Naive thymus-derived CD4-positive, alpha-beta T cell (primary cell): ENCODE measurements at regions not wholly inside any gene's neighbourhood (a gene's known extent, or its start where the extent isn't known, plus 50 kb on each side); places are given as distances from the start of the nearest gene placed in this dataset.

Source experiments
- ATAC-seq: fragments of 150-1000 bp; cut with Tn5 transposase; 2 replicates; pipeline ENCODE4 v1.10.0; 2021; ENCODE audit warnings: mild to moderate bottlenecking, moderate library complexity
- CTCF ChIA-PET: fragments of 350-600 bp; sonication (Branson Sonifier 250); formaldehyde crosslinking; loops from one replicate; lab custom pipeline; 2021; ENCODE audit warnings: antibody characterized with exemption; lab: Charles Lee
- POLR2A ChIA-PET: fragments of 350-600 bp; sonication (Branson Sonifier 250); formaldehyde crosslinking; loops from one replicate; lab custom pipeline; 2021; ENCODE audit warnings: antibody characterized with exemption, inconsistent platforms; lab: Charles Lee
- DNase-seq, 9 donors: peaks; one replicate each; pipeline versions ENCODE4 v3.0.0 to v3.0.0-alpha.2; 2020 to 2022; ENCODE audit warnings: mixed read lengths in 1 of 9
- H3K27ac ChIP-seq: one replicate; pipeline ENCODE4 v1.7.0; 2013; ENCODE audit warnings: mild to moderate bottlenecking, low read depth, low read length, moderate library complexity
- H3K27me3 ChIP-seq, 2 donors: one replicate each; pipeline ENCODE4 v1.7.0; 2013; ENCODE audit warnings: low read length in 2 of 2, mild to moderate bottlenecking in 2 of 2, moderate library complexity in 2 of 2; ENCODE audit not compliant: control insufficient read depth in 2 of 2, insufficient read depth in 2 of 2
- H3K36me3 ChIP-seq, 3 experiments: 1 replicate in 2 of 3; 2 replicates in 1 of 3; pipeline ENCODE4 v1.7.0; 2013; ENCODE audit warnings: low read length in 3 of 3, mild to moderate bottlenecking in 3 of 3, moderate library complexity in 1 of 3; ENCODE audit not compliant: insufficient read depth in 3 of 3, control insufficient read depth in 2 of 3
- H3K4me1 ChIP-seq, 2 donors: one replicate each; pipeline ENCODE4 v1.7.0; 2013; ENCODE audit warnings: low read length in 2 of 2, mild to moderate bottlenecking in 2 of 2, moderate library complexity in 1 of 2; ENCODE audit not compliant: control insufficient read depth in 2 of 2, insufficient read depth in 2 of 2
- H3K4me3 ChIP-seq: 2 replicates; pipeline ENCODE4 v1.7.0; 2013; ENCODE audit warnings: mild to moderate bottlenecking, low read length
- H3K9me3 ChIP-seq, 3 experiments: 1 replicate in 2 of 3; 2 replicates in 1 of 3; pipeline ENCODE4 v1.7.0; 2013; ENCODE audit warnings: low read length in 3 of 3; ENCODE audit not compliant: control insufficient read depth in 2 of 3
- H3K27ac Mint-ChIP-seq, 9 donors: one replicate each; pipeline ENCODE4 v1.8.0; 2020 to 2022; ENCODE audit warnings: mixed read lengths in 9 of 9, mild to moderate bottlenecking in 8 of 9, moderate library complexity in 5 of 9, inconsistent platforms in 2 of 9
- H3K27me3 Mint-ChIP-seq, 5 donors: one replicate each; pipeline ENCODE4 v1.8.0; 2021 to 2022; ENCODE audit warnings: mixed read lengths in 5 of 5, mild to moderate bottlenecking in 1 of 5
- H3K36me3 Mint-ChIP-seq, 5 donors: one replicate each; pipeline ENCODE4 v1.8.0; 2020 to 2022; ENCODE audit warnings: mixed read lengths in 5 of 5, mild to moderate bottlenecking in 3 of 5, inconsistent platforms in 1 of 5
- H3K4me1 Mint-ChIP-seq, 7 donors: one replicate each; pipeline ENCODE4 v1.8.0; 2020 to 2022; ENCODE audit warnings: mixed read lengths in 7 of 7, mild to moderate bottlenecking in 3 of 7, inconsistent platforms in 1 of 7
- H3K4me3 Mint-ChIP-seq, 10 donors: one replicate each; pipeline ENCODE4 v1.8.0; 2020 to 2022; ENCODE audit warnings: mild to moderate bottlenecking in 10 of 10, mixed read lengths in 10 of 10, moderate library complexity in 6 of 10, inconsistent platforms in 2 of 10
- H3K9me3 Mint-ChIP-seq, 11 donors: one replicate each; pipeline ENCODE4 v1.8.0; 2020 to 2022; ENCODE audit warnings: mixed read lengths in 11 of 11, mild to moderate bottlenecking in 4 of 11, inconsistent platforms in 1 of 11, moderate library complexity in 1 of 11
- intact Hi-C, 2 donors: fragments of 100-400 bp; cut with micrococcal nuclease; formaldehyde crosslinking; loops; one replicate each; pipeline ENCODE4 v1.15.1; 2023

GRCh38 chr5:15037247-15037908, 165.8 kb upstream of the ANKH start:
- ChIA-PET POLR2A (no interaction called here), CTCF (no interaction called here)
- peaks cover 0 to 5% (median 0%) of the 10 kb centered on the region in 3 experiments for H3K9me3 ChIP-seq
- Mint-ChIP-seq H3K27ac (no peak overlapping the region), H3K4me1 (peaks cover 0 to 1% (median 0%) of the 10 kb centered on the region in 7 donors), H3K27me3 (peaks cover 0 to 7% (median 3%) of the 10 kb centered on the region in 5 donors), H3K4me3 (no peak overlapping the region), H3K36me3 (peaks cover 0 to 15% (median 7%) of the 10 kb centered on the region in 5 donors), H3K9me3 (peaks cover 0 to 33% (median 14%) of the 10 kb centered on the region in 11 donors)
- no peaks in the 10 kb centered on the region for H3K27me3 ChIP-seq
- DNase-seq (no peak), ATAC-seq (no peak)
- H3K4me3 ChIP-seq = no peak overlapping the region
- H3K4me1 ChIP-seq = no peaks in the 10 kb centered on the region
- no peaks in the 10 kb centered on the region for H3K36me3 ChIP-seq
- H3K27ac ChIP-seq = no peak overlapping the region
- intact Hi-C loops = no loop called here

- H3K36me3 Mint-ChIP-seq = peaks cover 0 to 9% (median 0%) of the 10 kb centered on the region in 5 donors
- no peak for ATAC-seq
- ChIA-PET CTCF (no interaction called here), POLR2A (no interaction called here)
- H3K4me1 Mint-ChIP-seq = peaks cover 0 to 1% (median 0%) of the 10 kb centered on the region in 7 donors
- Histone ChIP-seq H3K36me3 (no peaks in the 10 kb centered on the region), H3K27me3 (no peaks in the 10 kb centered on the region), H3K27ac (no peak overlapping the region), H3K4me3 (no peak overlapping the region), H3K9me3 (no peaks in the 10 kb centered on the region), H3K4me1 (no peaks in the 10 kb centered on the region)
- H3K9me3 Mint-ChIP-seq = peaks cover 0 to 14% (median 6%) of the 10 kb centered on the region in 11 donors
- no peak overlapping the region for H3K4me3 Mint-ChIP-seq
- intact Hi-C loops = no loop called here
- no peak overlapping the region for H3K27ac Mint-ChIP-seq
- DNase-seq = no peak
- H3K27me3 Mint-ChIP-seq = peaks cover 0 to 20% (median 5%) of the 10 kb centered on the region in 5 donors
Measured at GRCh38 chr5:15034379-15034778, 162.8 kb upstream of the ANKH start.

DNA sequence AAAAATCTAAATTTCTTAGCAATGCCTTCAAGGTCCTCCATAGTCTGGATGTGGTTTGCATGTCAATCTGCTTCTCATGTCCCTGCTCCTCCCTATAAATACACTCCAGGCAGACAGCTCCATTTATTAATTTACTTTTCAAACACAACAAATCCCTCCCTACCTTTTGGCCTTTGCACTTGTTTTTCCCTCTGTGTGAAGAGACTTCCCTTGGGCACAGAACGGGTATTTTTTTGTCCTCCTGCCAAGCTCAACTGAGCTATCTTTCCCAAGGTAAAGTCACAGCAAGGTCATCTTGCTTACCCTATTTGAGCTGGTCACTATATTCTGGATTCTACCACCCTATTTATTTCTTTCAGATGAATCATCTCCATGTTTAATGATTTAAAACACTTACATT, 159.6 kb upstream of the ANKH start:
- no peak overlapping the region for H3K4me3 ChIP-seq
- POLR2A ChIA-PET = no interaction called here
- Mint-ChIP-seq H3K36me3 (peaks cover 0 to 4% (median 0%) of the 10 kb centered on the region in 5 donors), H3K27me3 (peaks cover 0 to 41% (median 26%) of the 10 kb centered on the region in 5 donors), H3K27ac (no peak overlapping the region), H3K4me3 (no peak overlapping the region), H3K9me3 (peaks cover 0 to 13% (median 2%) of the 10 kb centered on the region in 11 donors), H3K4me1 (peaks cover 0 to 1% (median 0%) of the 10 kb centered on the region in 7 donors)
- DNase-seq (no peak), ATAC-seq (no peak)
- no peak overlapping the region for H3K27ac ChIP-seq
- CTCF ChIA-PET = interaction anchor here (0.5 kb wide), 1 partner anchor 107 kb away, joined by 3 read pairs; no protein-coding TSS in a partner anchor
- intact Hi-C loops = no loop called here
- H3K27me3 ChIP-seq = no peaks in the 10 kb centered on the region
- H3K36me3 ChIP-seq = no peaks in the 10 kb centered on the region
- H3K9me3 ChIP-seq = no peaks in the 10 kb centered on the region
- H3K4me1 ChIP-seq = no peaks in the 10 kb centered on the region

DNA sequence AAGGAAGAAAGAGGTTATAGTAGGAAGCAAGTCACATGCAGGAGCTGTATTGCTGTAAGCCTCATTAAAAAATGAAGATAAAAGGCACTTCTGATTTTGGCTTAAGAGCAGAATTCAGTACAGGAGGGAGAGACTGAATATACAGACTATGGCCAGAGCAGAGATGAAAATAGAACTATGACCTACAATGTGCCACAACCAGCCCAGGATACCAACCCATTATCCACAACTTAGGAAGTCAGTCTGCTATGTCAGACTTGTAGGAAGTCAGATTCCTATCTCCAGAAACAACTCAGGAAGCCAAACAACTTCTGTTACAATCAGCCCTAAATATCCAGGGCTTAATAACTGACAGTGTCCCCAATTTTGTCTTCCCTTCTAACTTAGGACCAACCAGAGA, 156.2 kb upstream of the ANKH start:
- Histone ChIP-seq H3K27ac (no peak overlapping the region), H3K9me3 (no peaks in the 10 kb centered on the region), H3K27me3 (no peaks in the 10 kb centered on the region), H3K4me3 (no peak overlapping the region), H3K4me1 (no peaks in the 10 kb centered on the region), H3K36me3 (no peaks in the 10 kb centered on the region)
- peaks cover 0 to 4% (median 0%) of the 10 kb centered on the region in 5 donors for H3K36me3 Mint-ChIP-seq
- no peaks in the 10 kb centered on the region for H3K4me1 Mint-ChIP-seq
- no peak overlapping the region for H3K4me3 Mint-ChIP-seq
- ChIA-PET CTCF (no interaction called here), POLR2A (no interaction called here)
- no peak for ATAC-seq
- no peak for DNase-seq
- no peak overlapping the region for H3K27ac Mint-ChIP-seq
- intact Hi-C loops = no loop called here
- peaks cover 0 to 13% (median 2%) of the 10 kb centered on the region in 11 donors for H3K9me3 Mint-ChIP-seq
- peaks cover 0 to 54% (median 33%) of the 10 kb centered on the region in 5 donors for H3K27me3 Mint-ChIP-seq

DNA sequence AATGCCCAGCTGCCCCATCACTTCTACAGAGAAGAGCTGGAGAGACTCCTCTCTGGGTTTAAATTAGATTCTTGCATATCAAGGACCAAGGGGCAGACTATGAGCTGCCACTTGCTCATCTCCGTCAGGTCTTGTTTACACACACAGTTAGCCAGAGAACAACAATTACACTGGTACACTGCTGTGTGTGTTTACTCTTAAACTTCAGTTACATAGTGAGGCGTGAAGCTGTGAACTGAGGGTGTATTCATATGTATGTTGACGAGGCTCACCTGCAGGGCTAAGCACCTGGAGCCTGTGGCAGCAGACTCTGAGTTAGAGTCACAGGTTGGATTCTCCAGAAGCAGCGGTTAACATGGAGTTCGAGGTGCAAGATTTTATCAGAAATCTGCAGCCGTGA, 155.4 kb upstream of the ANKH start:
- Mint-ChIP-seq H3K9me3 (peaks cover 0 to 13% (median 2%) of the 10 kb centered on the region in 11 donors), H3K27ac (no peak overlapping the region), H3K4me3 (no peak overlapping the region), H3K27me3 (peaks cover 0 to 60% (median 34%) of the 10 kb centered on the region in 5 donors), H3K36me3 (peaks cover 0 to 4% (median 0%) of the 10 kb centered on the region in 5 donors), H3K4me1 (no peaks in the 10 kb centered on the region)
- ChIA-PET CTCF (no interaction called here), POLR2A (no interaction called here)
- no peaks in the 10 kb centered on the region for H3K27me3 ChIP-seq
- intact Hi-C loops = no loop called here
- H3K9me3 ChIP-seq = no peaks in the 10 kb centered on the region
- no peaks in the 10 kb centered on the region for H3K4me1 ChIP-seq
- H3K27ac ChIP-seq = no peak overlapping the region
- no peak for ATAC-seq
- DNase-seq = no peak
- H3K4me3 ChIP-seq = no peak overlapping the region
- H3K36me3 ChIP-seq = no peaks in the 10 kb centered on the region

DNA sequence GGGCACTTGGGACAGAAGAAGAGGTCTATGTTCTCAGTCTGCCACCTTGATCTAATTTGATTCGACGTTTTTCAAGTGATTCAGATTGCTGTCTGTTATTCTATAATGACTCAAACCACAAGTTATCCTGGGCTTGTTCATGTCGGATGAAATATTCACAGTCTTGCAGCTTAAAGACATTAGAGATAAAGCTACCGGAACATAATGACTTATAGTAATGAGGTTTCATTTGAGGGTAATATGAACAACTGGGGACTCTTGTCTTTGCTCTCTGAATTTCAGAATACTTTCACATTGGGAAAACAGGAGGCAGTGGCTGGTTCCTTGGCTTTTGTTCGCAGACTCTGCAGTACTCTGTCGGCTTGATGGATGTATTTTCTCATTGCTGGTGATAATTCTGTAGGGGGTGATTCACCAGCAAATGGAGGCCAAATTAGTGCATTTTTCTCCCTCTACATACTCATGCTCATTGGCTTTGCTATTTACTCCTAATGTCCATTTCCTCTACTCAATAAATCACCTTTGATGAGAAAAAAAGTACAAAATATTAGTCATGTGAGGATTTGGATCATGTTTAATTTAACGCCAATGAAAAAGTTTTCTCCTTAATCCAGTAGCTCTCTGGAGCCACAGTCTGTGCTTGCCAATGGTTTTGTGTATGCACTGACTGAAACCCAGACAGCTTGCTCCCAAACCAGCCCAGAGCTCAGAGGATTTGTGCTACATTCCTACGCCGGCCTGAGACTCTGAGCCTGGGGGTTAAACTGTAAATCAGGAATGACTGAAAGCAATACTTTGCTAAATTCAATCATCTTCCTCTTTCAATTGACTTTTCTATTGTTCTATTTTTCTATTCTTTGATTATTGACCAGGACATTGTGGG, 154.7 kb upstream of the ANKH start:
- no peaks in the 10 kb centered on the region for H3K36me3 ChIP-seq
- Mint-ChIP-seq H3K36me3 (peaks cover 0 to 4% (median 0%) of the 10 kb centered on the region in 5 donors), H3K4me1 (no peaks in the 10 kb centered on the region), H3K4me3 (no peak overlapping the region), H3K27me3 (peaks cover 0 to 59% (median 36%) of the 10 kb centered on the region in 5 donors), H3K9me3 (peaks cover 0 to 13% (median 2%) of the 10 kb centered on the region in 11 donors), H3K27ac (no peak overlapping the region)
- ChIA-PET POLR2A (no interaction called here), CTCF (no interaction called here)
- H3K9me3 ChIP-seq = no peaks in the 10 kb centered on the region
- intact Hi-C loops = no loop called here
- no peak for DNase-seq
- no peak overlapping the region for H3K4me3 ChIP-seq
- no peaks in the 10 kb centered on the region for H3K4me1 ChIP-seq
- ATAC-seq = no peak
- H3K27me3 ChIP-seq = no peaks in the 10 kb centered on the region
- H3K27ac ChIP-seq = no peak overlapping the region
